ENCODE measurements at regions not wholly inside any gene's neighbourhood (a gene's known extent, or its start where the extent isn't known, plus 50 kb on each side); places are given as distances from the start of the nearest gene placed in this dataset.

DNA sequence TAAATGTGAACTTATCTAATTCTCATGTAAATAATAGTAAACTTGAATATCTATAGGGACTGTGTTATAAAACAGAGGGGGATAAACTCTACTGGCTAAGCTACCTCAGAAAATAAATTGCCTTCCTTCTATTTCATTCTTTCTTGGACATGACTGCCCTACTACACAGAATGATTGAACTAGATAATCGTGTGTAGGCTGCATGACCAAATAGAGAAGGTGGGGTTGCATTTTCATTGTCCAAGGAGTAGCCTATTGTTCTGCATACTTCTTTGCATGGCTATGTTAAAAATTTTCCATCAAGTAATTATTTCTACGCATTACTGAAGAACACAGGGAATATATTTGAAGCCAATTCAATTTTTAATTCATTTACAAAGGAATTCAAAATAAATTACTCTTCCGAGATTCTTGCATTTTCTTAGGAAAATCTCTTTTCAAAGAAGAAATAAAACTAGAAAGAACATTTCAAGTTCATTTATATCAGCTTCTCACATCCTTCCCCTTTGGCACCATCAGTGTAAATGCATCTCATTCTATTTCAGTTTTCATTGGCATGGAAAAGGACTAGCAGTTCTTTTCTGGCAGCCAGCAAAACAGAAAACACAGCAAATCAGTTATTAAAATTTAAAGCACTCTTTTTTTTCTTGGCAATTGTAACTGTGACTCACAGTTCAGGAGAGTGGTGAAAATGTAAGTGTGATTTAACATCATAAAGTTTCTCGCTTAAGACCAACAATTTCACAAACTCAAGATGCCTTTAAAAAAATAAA, 714.7 kb downstream of the NCAM2 start:
- WGBS (ENCODE audit: insufficient coverage, low coverage, low lambda C conversion rate, missing lambda C conversion rate) = 19% methylated on average over 4 of the region's 4 CpGs
- H3K27ac ChIP-seq = no peak overlapping the region
- H3K4me3 ChIP-seq = no peak overlapping the region
- no peaks in the 10 kb centered on the region for H3K4me1 ChIP-seq
- ATAC-seq (no peak), DNase-seq (no peak)
- no peaks in the 10 kb centered on the region for H3K9me3 ChIP-seq
- H3K27me3 ChIP-seq = no peaks in the 10 kb centered on the region
- TF ChIP-seq CTCF (IDR thresholded peaks at IDR 0.05) (no peak), POLR2A (IDR thresholded peaks at IDR 0.05) (no peak)
- intact Hi-C loops (cut with DNase I) = no loop called here
- no peaks in the 10 kb centered on the region for H3K36me3 ChIP-seq

DNA sequence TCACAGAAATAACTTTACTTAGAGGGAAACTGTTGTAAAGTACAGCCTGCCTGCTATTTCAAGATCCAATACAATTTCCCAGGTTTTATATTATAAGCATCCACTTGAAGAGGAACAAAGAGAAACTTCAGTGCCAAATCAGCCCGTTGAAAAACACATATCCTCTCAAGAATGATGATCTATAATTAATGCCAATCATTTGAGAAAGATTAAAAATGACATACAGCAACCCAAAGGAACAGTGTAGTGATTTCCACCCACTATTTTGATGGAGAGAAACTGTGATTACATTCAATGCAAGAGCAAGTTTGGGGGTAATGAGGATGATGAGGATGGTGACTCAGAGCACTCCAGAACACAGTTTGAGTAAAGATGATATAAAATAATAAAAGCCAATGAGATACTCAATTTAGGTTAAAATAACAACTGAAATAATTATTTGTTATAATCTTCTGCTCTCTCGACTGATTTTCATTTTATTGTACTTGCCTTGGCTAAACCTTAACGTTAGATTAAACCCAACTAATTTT, 715.5 kb downstream of the NCAM2 start:
- WGBS (ENCODE audit: insufficient coverage, low coverage, low lambda C conversion rate, missing lambda C conversion rate) = 30% methylated on average over 3 of the region's 3 CpGs
- H3K4me1 ChIP-seq = no peaks in the 10 kb centered on the region
- H3K36me3 ChIP-seq = no peaks in the 10 kb centered on the region
- no peaks in the 10 kb centered on the region for H3K27me3 ChIP-seq
- DNase-seq = no peak
- no peak overlapping the region for H3K27ac ChIP-seq
- intact Hi-C loops (cut with DNase I) = no loop called here
- H3K9me3 ChIP-seq = no peaks in the 10 kb centered on the region
- TF ChIP-seq POLR2A (IDR thresholded peaks at IDR 0.05) = no peak
- TF ChIP-seq CTCF (IDR thresholded peaks at IDR 0.05) = no peak
- no peak for ATAC-seq
- H3K4me3 ChIP-seq = no peak overlapping the region

DNA sequence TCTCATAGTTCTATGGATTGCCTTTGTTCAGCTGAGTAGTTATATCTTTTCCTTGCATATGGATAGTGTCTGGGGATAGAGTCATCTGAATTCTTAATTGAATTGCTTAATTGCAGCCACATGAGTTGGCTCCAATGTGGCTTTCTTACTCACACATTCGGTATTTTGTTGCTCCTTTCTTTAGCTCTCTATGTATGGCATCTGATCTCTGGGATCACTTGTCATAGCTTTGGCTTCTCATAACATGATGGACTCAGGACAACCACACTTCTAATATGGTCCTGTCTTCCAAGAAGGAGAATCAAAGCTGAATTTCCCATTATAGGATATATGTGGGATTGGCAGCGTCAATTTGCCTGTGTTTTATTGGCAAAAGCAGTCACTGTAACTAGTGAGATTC, 716.2 kb downstream of the NCAM2 start:
- Histone ChIP-seq H3K4me1 (no peaks in the 10 kb centered on the region), H3K9me3 (no peaks in the 10 kb centered on the region), H3K27me3 (no peaks in the 10 kb centered on the region), H3K36me3 (no peaks in the 10 kb centered on the region), H3K4me3 (no peak overlapping the region), H3K27ac (no peak overlapping the region)
- ATAC-seq = no peak
- intact Hi-C loops (cut with DNase I) = no loop called here
- TF ChIP-seq POLR2A (IDR thresholded peaks at IDR 0.05) (no peak), CTCF (IDR thresholded peaks at IDR 0.05) (no peak)
- WGBS (ENCODE audit: insufficient coverage, low coverage, low lambda C conversion rate, missing lambda C conversion rate) = 46% methylated on average over 2 of the region's 2 CpGs
- no peak for DNase-seq

DNA sequence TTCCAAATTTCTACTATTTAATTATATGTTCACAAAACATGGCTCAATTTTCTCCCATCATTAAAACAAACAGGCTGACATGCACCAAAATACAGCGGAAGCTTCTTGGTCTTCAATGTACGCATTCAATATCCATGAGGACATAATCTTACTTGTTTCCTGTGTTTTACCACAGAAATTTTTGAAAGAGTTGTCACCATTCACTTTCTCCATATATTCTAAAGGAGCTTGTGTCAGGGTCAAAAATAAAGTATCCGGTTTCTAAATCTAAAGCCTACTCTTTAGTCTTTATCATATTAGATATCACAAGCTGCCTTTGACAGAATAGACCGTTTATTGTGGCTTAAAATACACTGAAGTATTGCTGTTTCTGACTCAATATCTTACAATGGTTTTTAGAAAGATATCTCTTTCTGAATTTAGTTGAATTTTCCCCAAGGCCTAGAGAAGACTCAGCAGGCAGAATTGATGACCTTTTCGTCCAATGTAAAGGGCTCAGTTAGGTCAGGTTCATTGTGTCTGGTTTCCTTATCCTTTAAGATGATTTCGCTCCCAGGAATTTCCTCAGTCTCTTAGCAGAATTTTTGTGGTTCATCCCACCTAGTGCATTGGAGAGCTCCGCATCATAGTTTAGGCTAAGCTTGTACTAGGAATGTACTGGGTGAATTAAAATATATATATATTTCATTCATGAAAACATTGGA, 717.2 kb downstream of the NCAM2 start:
- DNase-seq = no peak
- 57% methylated on average over 7 of the region's 7 CpGs for WGBS (ENCODE audit: insufficient coverage, low coverage, low lambda C conversion rate, missing lambda C conversion rate)
- no peak overlapping the region for H3K4me3 ChIP-seq
- TF ChIP-seq CTCF (IDR thresholded peaks at IDR 0.05) (no peak), POLR2A (IDR thresholded peaks at IDR 0.05) (no peak)
- intact Hi-C loops (cut with DNase I) = no loop called here
- H3K36me3 ChIP-seq = no peaks in the 10 kb centered on the region
- H3K27me3 ChIP-seq = no peaks in the 10 kb centered on the region
- H3K27ac ChIP-seq = no peak overlapping the region
- H3K9me3 ChIP-seq = no peaks in the 10 kb centered on the region
- ATAC-seq = no peak
- H3K4me1 ChIP-seq = no peaks in the 10 kb centered on the region

Data from right lobe of liver (tissue), 6 donors.